NCI-H2196 treated with DMSO at 0.1 percent for 48 hours (cell line): ENCODE measurements at regions not wholly inside any gene's neighbourhood (a gene's known extent, or its start where the extent isn't known, plus 50 kb on each side); places are given as distances from the start of the nearest gene placed in this dataset.

Experiments
- DNase-seq: peaks from one replicate; lab custom pipeline; 2025; ENCODE audit not compliant: unreplicated experiment; lab: John Stamatoyannopoulos, UW

GRCh38 chr7:45235905-45236304, 78.3 kb downstream of the RAMP3 start:
- DNase-seq: no peak

GRCh38 chr7:45236666-45237065, 79.1 kb downstream of the RAMP3 start:
- no peak for DNase-seq

- no peak for DNase-seq
These were observed 80.3 kb downstream of the RAMP3 start for GRCh38 chr7:45237788-45238461.

GRCh38 chr7:45238806-45239205, 81.2 kb downstream of the RAMP3 start:
- no peak for DNase-seq

DNA sequence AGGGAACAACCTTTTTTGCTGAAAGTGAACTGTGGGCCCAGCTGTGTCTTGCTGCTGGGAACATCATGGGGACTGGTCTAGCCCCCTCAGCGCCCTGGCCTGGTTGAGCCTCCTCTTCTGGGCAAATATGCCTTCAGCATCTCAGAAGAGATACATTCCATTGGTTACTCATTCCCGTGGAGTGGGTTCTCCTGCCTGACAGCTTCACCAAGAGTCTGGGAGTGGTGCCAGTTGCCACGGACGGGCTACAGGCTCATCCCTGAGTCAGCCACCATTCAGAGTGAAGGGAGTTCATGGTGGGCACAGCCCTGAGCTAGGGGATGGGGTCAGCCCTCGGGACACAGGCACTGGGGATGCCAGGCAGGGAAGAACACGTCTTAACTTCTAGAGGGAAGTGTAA, 81.9 kb downstream of the RAMP3 start:
- DNase-seq: no peak

GRCh38 chr7:45240273-45240771, 82.7 kb downstream of the RAMP3 start:
- no peak for DNase-seq

DNA sequence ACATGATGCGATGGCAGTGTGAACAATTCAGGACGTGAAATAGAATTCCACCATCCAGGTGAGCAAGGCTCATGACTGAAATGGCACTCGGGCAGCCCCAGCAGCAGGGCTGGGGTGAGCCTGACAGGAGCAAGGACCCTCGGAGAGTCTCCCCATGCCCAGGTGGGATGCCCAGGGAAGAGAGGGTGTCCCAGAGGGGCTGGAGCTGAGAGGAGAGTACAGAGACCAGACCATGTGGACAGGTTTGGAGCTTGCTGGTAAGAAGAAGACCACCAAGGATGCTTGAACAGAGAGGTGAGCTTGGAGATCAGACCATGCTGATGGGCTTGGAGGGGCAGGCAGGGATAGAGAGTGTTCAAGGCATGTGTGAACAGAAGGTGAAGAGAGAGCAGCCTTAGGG, 83.3 kb downstream of the RAMP3 start:
- no peak for DNase-seq

DNA sequence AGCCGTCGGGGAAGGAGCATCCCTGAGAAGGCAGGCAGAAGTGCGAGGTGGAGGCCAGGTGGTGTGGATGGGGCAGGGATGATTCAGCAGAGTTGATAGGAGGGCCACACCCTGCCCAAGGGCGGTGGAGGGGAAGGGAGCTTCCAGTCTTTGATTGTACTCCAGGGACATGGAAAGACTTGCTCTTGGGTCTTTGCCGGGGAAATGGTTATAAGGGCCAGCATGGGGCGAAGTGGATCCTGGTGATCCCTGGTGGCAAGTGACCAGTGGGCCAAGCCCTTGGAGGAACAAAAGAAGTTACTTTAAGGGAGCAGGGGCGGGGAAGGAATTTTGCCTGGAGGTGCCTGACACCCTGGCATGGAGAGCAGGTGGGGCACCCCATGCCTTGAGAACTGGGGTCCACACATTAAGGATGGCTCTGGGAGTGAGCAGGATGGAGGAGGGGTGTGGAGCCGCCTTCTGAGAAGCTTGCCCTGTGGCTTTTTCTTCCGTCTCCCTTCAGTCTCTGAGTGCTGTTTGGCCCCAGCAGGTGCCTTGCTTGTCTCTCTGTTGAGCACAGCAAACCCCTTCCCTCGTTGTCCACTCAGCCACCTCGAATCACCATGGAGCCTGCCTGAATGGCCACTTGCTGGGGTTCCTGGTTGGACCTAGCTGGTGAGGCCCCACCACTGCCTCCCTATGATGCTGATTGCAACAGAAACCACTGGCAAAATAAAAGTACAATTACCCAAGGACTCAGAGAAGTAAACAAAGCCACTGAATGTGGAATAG, 83.9 kb downstream of the RAMP3 start:
- no peak for DNase-seq

- no peak for DNase-seq
These were observed 84.7 kb downstream of the RAMP3 start for GRCh38 chr7:45242261-45242660.

GRCh38 chr7:45242698-45243097, 85.1 kb downstream of the RAMP3 start:
- DNase-seq: no peak

GRCh38 chr7:45244981-45245380, 87.4 kb downstream of the RAMP3 start:
- DNase-seq: no peak

GRCh38 chr7:45246339-45246738, 88.7 kb downstream of the RAMP3 start:
- no peak for DNase-seq

DNA sequence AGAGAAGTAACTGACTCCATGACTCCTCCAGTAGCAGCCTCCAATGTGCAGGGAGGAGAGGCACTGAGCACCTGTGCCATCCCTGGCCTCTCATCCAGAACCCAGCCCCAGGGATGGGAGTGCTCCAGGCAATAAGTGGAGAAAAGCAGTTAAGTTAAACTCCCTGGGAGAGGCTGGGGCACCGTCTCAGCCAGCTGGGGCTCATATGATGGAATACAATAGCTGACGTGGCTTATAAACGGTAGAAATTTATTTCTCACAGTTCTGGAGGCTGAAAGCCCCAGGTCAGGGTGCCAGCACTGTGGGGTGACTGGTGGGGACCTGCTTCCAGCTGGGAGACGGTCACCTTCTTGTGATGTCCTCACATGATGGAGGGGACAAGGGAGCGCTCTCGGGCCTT, 94.7 kb downstream of the RAMP3 start:
- DNase-seq: no peak

GRCh38 chr7:45252857-45253256, 95.3 kb downstream of the RAMP3 start:
- no peak for DNase-seq

- no peak for DNase-seq
These were observed 95.8 kb downstream of the RAMP3 start for GRCh38 chr7:45253368-45253767.

DNA sequence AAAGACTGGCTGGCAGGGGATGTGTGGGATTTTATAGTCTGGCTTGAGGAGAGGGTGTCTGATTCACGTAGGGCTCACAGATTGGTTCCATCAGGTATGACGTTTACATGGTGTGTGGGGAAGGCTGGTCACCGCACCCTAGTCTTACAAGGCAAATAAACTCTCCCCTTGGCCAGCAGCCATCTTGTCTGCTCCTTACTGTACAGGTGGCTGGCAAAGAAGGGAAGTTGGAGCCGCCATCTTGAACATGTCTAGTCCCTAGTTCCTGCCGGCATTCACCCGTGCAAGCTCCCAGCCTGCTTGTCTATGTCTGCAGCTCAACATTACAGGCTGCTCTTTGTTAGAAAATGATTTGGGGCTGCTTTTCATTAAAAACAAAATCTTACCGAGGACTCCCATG, 97.6 kb downstream of the RAMP3 start:
- DNase-seq: no peak

DNA sequence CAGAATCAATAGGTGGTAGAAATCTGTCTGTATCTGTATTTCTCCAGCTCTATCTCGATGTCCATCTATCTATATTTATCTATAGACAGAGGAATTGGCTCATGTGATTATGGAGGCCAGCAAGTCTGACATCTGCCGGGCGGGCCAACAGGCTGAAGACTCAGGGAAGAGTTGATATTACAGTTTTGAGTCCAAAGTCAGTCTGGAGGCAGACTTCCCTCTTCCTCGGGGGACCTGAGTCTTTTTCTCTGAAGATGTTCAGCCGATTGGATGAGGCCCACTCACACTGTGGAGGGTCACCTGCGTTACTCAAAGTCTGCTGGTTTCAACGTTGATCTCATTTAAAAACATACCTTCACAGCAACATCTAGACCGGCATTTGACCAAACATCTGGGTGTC, 98.7 kb downstream of the RAMP3 start:
- DNase-seq: no peak

- DNase-seq: no peak
These were observed 99.2 kb downstream of the RAMP3 start for GRCh38 chr7:45256775-45257174.

DNA sequence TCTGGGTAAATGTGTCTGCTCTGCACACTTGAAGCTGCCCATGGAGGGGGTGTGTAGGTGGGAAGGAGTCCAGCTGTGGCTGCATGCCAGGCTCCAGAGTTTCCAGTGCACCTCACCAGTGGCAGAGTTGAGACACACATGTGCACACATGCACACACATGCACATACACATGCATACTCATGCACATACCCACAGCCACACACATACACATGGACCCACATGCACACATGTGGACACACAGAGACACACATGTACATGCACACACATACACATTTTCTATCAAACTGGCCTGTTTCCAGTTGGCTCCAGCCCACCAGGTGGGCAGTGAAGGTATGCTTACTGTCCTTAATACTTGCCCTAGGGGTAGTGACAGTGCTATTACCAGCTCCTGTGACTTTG, 99.7 kb downstream of the RAMP3 start:
- no peak for DNase-seq

DNA sequence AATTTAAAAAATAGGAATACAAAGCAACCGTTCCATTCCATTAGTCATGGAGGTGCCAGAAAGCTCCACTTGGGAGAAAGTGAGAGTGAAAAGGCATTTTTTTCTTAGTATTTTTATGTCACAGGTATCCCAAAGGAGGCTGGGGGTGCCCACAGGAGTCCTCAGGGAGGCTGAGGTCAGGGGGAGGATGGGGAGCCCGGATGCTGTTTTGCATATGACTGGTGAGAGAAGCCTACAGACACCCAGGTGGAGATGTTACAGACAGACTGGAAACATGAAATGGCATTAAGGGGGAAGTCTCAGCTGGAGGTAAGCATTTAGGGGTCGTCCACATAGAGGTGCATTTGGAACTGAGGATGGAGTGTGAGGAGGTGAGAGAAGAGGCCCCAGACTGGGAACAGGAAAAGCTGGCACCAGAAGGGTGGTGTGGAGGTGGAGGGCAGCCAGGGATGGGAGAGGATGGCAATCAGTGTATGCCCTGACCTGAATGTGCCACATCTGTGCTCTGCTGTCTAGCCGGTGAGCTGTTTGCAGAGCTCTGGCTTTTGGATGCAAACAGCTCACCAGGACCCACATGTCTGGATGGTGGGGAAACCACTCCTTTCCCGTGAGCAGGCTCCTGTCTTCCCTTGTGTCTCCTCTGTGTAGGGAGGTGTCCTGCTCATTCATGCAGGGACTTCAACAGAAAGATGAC, 101.1 kb downstream of the RAMP3 start:
- no peak for DNase-seq

GRCh38 chr7:45259227-45259596, 101.6 kb downstream of the RAMP3 start:
- DNase-seq: no peak
